ENCODE measurements at regions not wholly inside any gene's neighbourhood (a gene's known extent, or its start where the extent isn't known, plus 50 kb on each side); places are given as distances from the start of the nearest gene placed in this dataset.

DNA sequence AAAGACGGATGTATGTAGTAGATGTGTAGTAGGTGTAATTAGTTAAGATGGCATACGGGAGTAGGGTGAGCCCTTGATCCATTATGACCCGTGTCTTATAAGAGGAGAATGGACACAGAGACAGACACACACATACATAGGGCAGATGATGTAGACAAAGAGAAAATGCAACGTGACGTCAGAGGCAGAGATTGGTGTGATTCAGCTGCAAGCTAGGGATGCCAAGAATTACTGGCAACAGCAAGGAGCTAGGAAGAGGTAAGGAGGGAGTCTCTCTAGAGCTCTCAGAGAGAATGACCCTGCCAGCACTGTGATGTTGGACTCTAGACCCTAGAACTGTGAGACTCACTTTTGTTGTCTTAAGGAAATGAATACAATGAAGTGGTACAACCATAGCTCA, 247.0 kb upstream of the HABP2 start:
- H2BK120ac ChIP-seq (ENCODE audit: low read depth, low read length), result no peak overlapping the region
- no peak overlapping the region for H3K23ac ChIP-seq (ENCODE audit: low read depth, low read length, poor library complexity)
- no peak overlapping the region for H2BK12ac ChIP-seq (ENCODE audit: low read length)

DNA sequence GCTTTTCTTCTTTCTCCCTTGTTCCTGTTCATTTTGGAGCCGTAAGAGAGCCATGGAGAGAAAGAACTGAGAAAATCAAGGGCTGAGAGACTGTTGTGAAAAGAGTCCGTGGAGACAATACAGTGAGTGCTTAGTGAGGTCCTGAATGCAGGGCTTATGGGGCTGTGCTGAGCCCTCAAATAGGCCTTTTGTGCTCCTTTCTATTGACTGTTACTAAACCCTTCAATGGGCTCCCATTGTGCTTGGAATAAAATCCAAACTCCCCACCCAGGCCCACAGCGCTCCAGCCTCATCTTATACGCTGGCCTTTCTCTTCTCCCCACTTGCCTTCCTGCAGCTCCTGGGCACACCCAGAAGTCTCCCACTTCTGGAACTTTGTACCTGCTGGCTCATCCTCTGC, 243.1 kb upstream of the HABP2 start:
- Histone ChIP-seq H2AK5ac (ENCODE audit: low read depth, low read length) (no peak overlapping the region), H3K4me3 (ENCODE audit: low read length in 2 of 2) (no peak overlapping the region), H3K14ac (ENCODE audit: low read length) (no peak overlapping the region), H2BK120ac (ENCODE audit: low read depth, low read length) (no peak overlapping the region), H3K9ac (ENCODE audit: low read depth, low read length, poor library complexity) (no peak overlapping the region), H3K9me3 (replicated peaks in 1 of 2; ENCODE audit: control insufficient read depth in 2 of 2, insufficient read depth in 1 of 2, low read depth in 1 of 2, low read length in 2 of 2) (peaks cover 0 to 2% of the 10 kb centered on the region in 2 donors), H3K4ac (ENCODE audit: low read length) (no peak overlapping the region), H2AFZ (ENCODE audit: low read length) (peak overlapping the region; percentile 60), H3K4me2 (ENCODE audit: insufficient read depth, low read length, poor library complexity, severe bottlenecking) (peak overlapping the region; percentile 52), H3K23ac (ENCODE audit: low read depth, low read length, poor library complexity) (no peak overlapping the region), H3K36me3 (replicated peaks in 1 of 2; ENCODE audit: control insufficient read depth in 2 of 2, insufficient read depth in 2 of 2, low read length in 2 of 2) (no peaks in the 10 kb centered on the region), H3K4me1 (ENCODE audit: control insufficient read depth in 2 of 2, insufficient read depth in 1 of 2, low read depth in 1 of 2, low read length in 2 of 2) (peaks cover 21 to 30% of the 10 kb centered on the region in 2 donors), H2BK5ac (ENCODE audit: low read length) (no peak overlapping the region), H3K18ac (ENCODE audit: low read length) (peak overlapping the region; percentile 50), H4K91ac (ENCODE audit: low read depth, low read length, poor library complexity) (no peak overlapping the region), H2BK12ac (ENCODE audit: low read length) (no peak overlapping the region), H4K8ac (ENCODE audit: low read depth, low read length) (no peak overlapping the region), H3K27ac (replicated peaks; ENCODE audit: low read length) (peak overlapping the region; percentile 85), H2BK15ac (ENCODE audit: low read length) (no peak overlapping the region), H3K79me1 (ENCODE audit: low read depth, low read length) (no peaks in the 10 kb centered on the region), H3K27me3 (ENCODE audit: control insufficient read depth in 3 of 3, insufficient read depth in 3 of 3, low read depth in 1 of 3, low read length in 3 of 3) (no peaks in the 10 kb centered on the region)
- WGBS, 2 donors (ENCODE audit: extremely low coverage in 2 of 2, insufficient read length in 2 of 2, insufficient replicate concordance in 1 of 2), result no CpG with 5 or more reads among the region's 4 CpGs
- peak; percentile 85 for DNase-seq (ENCODE audit: low spot score)

More for the DNA sequence above, 247.0 kb upstream of the HABP2 start:
- Histone ChIP-seq H3K27ac (replicated peaks; ENCODE audit: low read length) (no peak overlapping the region), H4K8ac (ENCODE audit: low read depth, low read length) (no peak overlapping the region), H3K9me3 (replicated peaks in 1 of 2; ENCODE audit: control insufficient read depth in 2 of 2, insufficient read depth in 1 of 2, low read depth in 1 of 2, low read length in 2 of 2) (no peaks in the 10 kb centered on the region), H3K79me1 (ENCODE audit: low read depth, low read length) (no peaks in the 10 kb centered on the region), H3K36me3 (replicated peaks in 1 of 2; ENCODE audit: control insufficient read depth in 2 of 2, insufficient read depth in 2 of 2, low read length in 2 of 2) (no peaks in the 10 kb centered on the region), H3K4ac (ENCODE audit: low read length) (no peak overlapping the region), H3K14ac (ENCODE audit: low read length) (no peak overlapping the region), H4K91ac (ENCODE audit: low read depth, low read length, poor library complexity) (no peak overlapping the region), H3K4me3 (ENCODE audit: low read length in 2 of 2) (no peak overlapping the region), H3K27me3 (ENCODE audit: control insufficient read depth in 3 of 3, insufficient read depth in 3 of 3, low read depth in 1 of 3, low read length in 3 of 3) (no peaks in the 10 kb centered on the region), H3K4me1 (ENCODE audit: control insufficient read depth in 2 of 2, insufficient read depth in 1 of 2, low read depth in 1 of 2, low read length in 2 of 2) (peaks cover 31 to 34% of the 10 kb centered on the region in 2 donors), H2BK5ac (ENCODE audit: low read length) (no peak overlapping the region), H3K18ac (ENCODE audit: low read length) (no peak overlapping the region), H3K4me2 (ENCODE audit: insufficient read depth, low read length, poor library complexity, severe bottlenecking) (no peak overlapping the region), H2BK15ac (ENCODE audit: low read length) (no peak overlapping the region), H2AK5ac (ENCODE audit: low read depth, low read length) (no peak overlapping the region), H3K9ac (ENCODE audit: low read depth, low read length, poor library complexity) (no peak overlapping the region), H2AFZ (ENCODE audit: low read length) (no peak overlapping the region)
- no peak for DNase-seq (ENCODE audit: low spot score)
- 100% methylated on average over 2 of the region's 5 CpGs; no CpG with 5 or more reads in 1 of the 2 donors for WGBS, 2 donors (ENCODE audit: extremely low coverage in 2 of 2, insufficient read length in 2 of 2, insufficient replicate concordance in 1 of 2)

DNA sequence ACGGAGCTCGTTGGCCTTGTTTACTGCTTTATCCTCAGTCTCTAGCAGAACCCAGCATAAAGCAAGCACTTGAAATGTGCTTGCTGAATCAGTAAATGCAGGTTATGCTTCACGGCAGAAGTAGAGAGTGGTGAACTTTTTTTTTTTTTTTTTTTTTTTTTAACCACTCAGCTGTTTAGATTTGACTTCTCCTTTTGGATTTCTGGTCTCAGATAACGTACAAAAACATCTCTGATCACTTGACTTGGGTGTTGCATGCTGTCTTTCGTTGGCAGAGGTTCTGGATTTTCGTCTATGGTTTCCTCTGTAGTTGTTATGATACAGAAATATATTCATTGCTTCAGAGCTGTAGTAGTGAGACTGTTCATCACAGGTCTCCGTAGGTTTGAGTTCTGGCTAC, 242.5 kb upstream of the HABP2 start:
- no peaks in the 10 kb centered on the region for H3K36me3 ChIP-seq (replicated peaks in 1 of 2; ENCODE audit: control insufficient read depth in 2 of 2, insufficient read depth in 2 of 2, low read length in 2 of 2)
- H3K9me3 ChIP-seq (replicated peaks in 1 of 2; ENCODE audit: control insufficient read depth in 2 of 2, insufficient read depth in 1 of 2, low read depth in 1 of 2, low read length in 2 of 2), result peaks cover 0 to 2% of the 10 kb centered on the region in 2 donors
- H2BK12ac ChIP-seq (ENCODE audit: low read length), result no peak overlapping the region
- no peak overlapping the region for H3K14ac ChIP-seq (ENCODE audit: low read length)
- H4K91ac ChIP-seq (ENCODE audit: low read depth, low read length, poor library complexity), result no peak overlapping the region
- peak overlapping the region; percentile 25 for H3K27ac ChIP-seq (replicated peaks; ENCODE audit: low read length)
- DNase-seq (ENCODE audit: low spot score), result no peak
- peak overlapping the region; percentile 52 for H3K4me2 ChIP-seq (ENCODE audit: insufficient read depth, low read length, poor library complexity, severe bottlenecking)
- no peaks in the 10 kb centered on the region for H3K27me3 ChIP-seq (ENCODE audit: control insufficient read depth in 3 of 3, insufficient read depth in 3 of 3, low read depth in 1 of 3, low read length in 3 of 3)
- H2BK15ac ChIP-seq (ENCODE audit: low read length), result no peak overlapping the region
- no peak overlapping the region for H4K8ac ChIP-seq (ENCODE audit: low read depth, low read length)
- no peak overlapping the region for H2AK5ac ChIP-seq (ENCODE audit: low read depth, low read length)
- H2BK120ac ChIP-seq (ENCODE audit: low read depth, low read length), result no peak overlapping the region
- peak overlapping the region; percentile 60 for H2AFZ ChIP-seq (ENCODE audit: low read length)
- peak overlapping the region; percentile 50 for H3K18ac ChIP-seq (ENCODE audit: low read length)
- no peaks in the 10 kb centered on the region for H3K79me1 ChIP-seq (ENCODE audit: low read depth, low read length)
- no peak overlapping the region for H3K9ac ChIP-seq (ENCODE audit: low read depth, low read length, poor library complexity)
- no peak overlapping the region for H2BK5ac ChIP-seq (ENCODE audit: low read length)
- no peak overlapping the region for H3K23ac ChIP-seq (ENCODE audit: low read depth, low read length, poor library complexity)
- no peak overlapping the region for H3K4me3 ChIP-seq (ENCODE audit: low read length in 2 of 2)
- no CpG with 5 or more reads among the region's 7 CpGs for WGBS, 2 donors (ENCODE audit: extremely low coverage in 2 of 2, insufficient read length in 2 of 2, insufficient replicate concordance in 1 of 2)
- peaks cover 20 to 28% of the 10 kb centered on the region in 2 donors for H3K4me1 ChIP-seq (ENCODE audit: control insufficient read depth in 2 of 2, insufficient read depth in 1 of 2, low read depth in 1 of 2, low read length in 2 of 2)
- H3K4ac ChIP-seq (ENCODE audit: low read length), result no peak overlapping the region

DNA sequence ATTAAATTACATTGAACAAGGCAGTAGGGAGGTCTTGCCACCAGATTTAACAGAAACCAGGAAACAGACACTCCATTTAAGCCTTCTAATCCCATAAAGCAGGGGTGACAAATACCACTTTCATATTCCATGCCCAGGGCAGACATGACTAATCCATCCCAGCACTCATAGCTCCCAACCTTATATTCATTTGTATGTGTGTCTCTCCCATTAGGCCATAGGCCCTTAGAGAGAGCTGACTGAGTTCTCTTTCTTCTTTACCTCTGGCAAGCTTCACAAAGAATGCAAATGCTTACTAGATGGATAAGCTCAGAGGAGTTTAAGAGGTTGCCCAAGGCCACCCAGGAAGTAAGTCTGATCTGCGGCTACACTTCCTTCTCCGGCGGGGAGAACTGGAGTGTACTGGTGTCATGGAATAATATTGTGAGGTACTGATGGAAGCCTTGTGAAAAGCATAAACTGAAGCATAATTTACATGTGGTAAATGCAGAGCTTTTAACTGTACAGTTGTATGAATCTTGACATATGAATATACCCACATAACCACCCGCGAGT, 239.7 kb upstream of the HABP2 start:
- Histone ChIP-seq H3K27me3 (ENCODE audit: control insufficient read depth in 3 of 3, insufficient read depth in 3 of 3, low read depth in 1 of 3, low read length in 3 of 3) (peaks cover 0 to 3% (median 0%) of the 10 kb centered on the region in 3 experiments), H3K23ac (ENCODE audit: low read depth, low read length, poor library complexity) (no peak overlapping the region), H3K4me2 (ENCODE audit: insufficient read depth, low read length, poor library complexity, severe bottlenecking) (no peak overlapping the region), H2AK5ac (ENCODE audit: low read depth, low read length) (no peak overlapping the region), H3K4me1 (ENCODE audit: control insufficient read depth in 2 of 2, insufficient read depth in 1 of 2, low read depth in 1 of 2, low read length in 2 of 2) (peaks cover 19 to 20% of the 10 kb centered on the region in 2 donors), H2BK12ac (ENCODE audit: low read length) (no peak overlapping the region), H3K27ac (replicated peaks; ENCODE audit: low read length) (no peak overlapping the region), H3K14ac (ENCODE audit: low read length) (no peak overlapping the region), H3K9ac (ENCODE audit: low read depth, low read length, poor library complexity) (no peak overlapping the region), H2BK120ac (ENCODE audit: low read depth, low read length) (no peak overlapping the region), H3K4ac (ENCODE audit: low read length) (no peak overlapping the region), H3K4me3 (ENCODE audit: low read length in 2 of 2) (no peak overlapping the region), H3K36me3 (replicated peaks in 1 of 2; ENCODE audit: control insufficient read depth in 2 of 2, insufficient read depth in 2 of 2, low read length in 2 of 2) (no peaks in the 10 kb centered on the region), H3K79me1 (ENCODE audit: low read depth, low read length) (no peaks in the 10 kb centered on the region), H4K8ac (ENCODE audit: low read depth, low read length) (no peak overlapping the region), H2AFZ (ENCODE audit: low read length) (no peak overlapping the region), H2BK5ac (ENCODE audit: low read length) (no peak overlapping the region), H3K18ac (ENCODE audit: low read length) (no peak overlapping the region), H4K91ac (ENCODE audit: low read depth, low read length, poor library complexity) (no peak overlapping the region), H3K9me3 (replicated peaks in 1 of 2; ENCODE audit: control insufficient read depth in 2 of 2, insufficient read depth in 1 of 2, low read depth in 1 of 2, low read length in 2 of 2) (peaks cover 0 to 2% of the 10 kb centered on the region in 2 donors), H2BK15ac (ENCODE audit: low read length) (no peak overlapping the region)
- DNase-seq (ENCODE audit: low spot score), result no peak
- WGBS, 2 donors (ENCODE audit: extremely low coverage in 2 of 2, insufficient read length in 2 of 2, insufficient replicate concordance in 1 of 2), result no CpG with 5 or more reads among the region's 5 CpGs

Measured in neuronal stem cell (in vitro differentiated cells).